ENCODE measurements at regions not wholly inside any gene's neighbourhood (a gene's known extent, or its start where the extent isn't known, plus 50 kb on each side); places are given as distances from the start of the nearest gene placed in this dataset.

- Histone ChIP-seq H3K36me3 (ENCODE audit: control insufficient read depth in 4 of 4, insufficient read depth in 3 of 4, low read depth in 1 of 4, low read length in 3 of 4) (no peaks in the 10 kb centered on the region), H3K9ac (ENCODE audit: low read depth in 1 of 2, low read length in 2 of 2) (no peak overlapping the region), H3K4me3 (ENCODE audit: low read depth in 1 of 3, low read length in 3 of 3) (no peak overlapping the region), H3K9me3 (ENCODE audit: control insufficient read depth in 4 of 4, low read length in 3 of 4) (no peaks in the 10 kb centered on the region), H3K4me1 (ENCODE audit: control insufficient read depth in 4 of 4, insufficient read depth in 4 of 4, low read length in 3 of 4) (no peaks in the 10 kb centered on the region), H3K27me3 (ENCODE audit: control insufficient read depth in 4 of 4, insufficient read depth in 4 of 4, low read length in 3 of 4) (peaks cover 0 to 3% (median 1%) of the 10 kb centered on the region in 4 donors), H3K27ac (ENCODE audit: low read depth in 1 of 2, low read length in 2 of 2) (no peak overlapping the region)
- no peak for TF ChIP-seq ZBTB33 (IDR thresholded peaks at IDR 0.05)
- DNase-seq (ENCODE audit: low spot score) = no peak
- 87% methylated on average over 2 of the region's 2 CpGs for WGBS
These were observed 160.4 kb upstream of the DCN start for GRCh38 chr12:91343010-91343409.

- Histone ChIP-seq H3K36me3 (ENCODE audit: control insufficient read depth in 4 of 4, insufficient read depth in 3 of 4, low read depth in 1 of 4, low read length in 3 of 4) (no peaks in the 10 kb centered on the region), H3K9ac (ENCODE audit: low read depth in 1 of 2, low read length in 2 of 2) (no peak overlapping the region), H3K4me3 (ENCODE audit: low read depth in 1 of 3, low read length in 3 of 3) (no peak overlapping the region), H3K4me1 (ENCODE audit: control insufficient read depth in 4 of 4, insufficient read depth in 4 of 4, low read length in 3 of 4) (no peaks in the 10 kb centered on the region), H3K27me3 (ENCODE audit: control insufficient read depth in 4 of 4, insufficient read depth in 4 of 4, low read length in 3 of 4) (peaks cover 0 to 2% (median 0%) of the 10 kb centered on the region in 4 donors), H3K9me3 (ENCODE audit: control insufficient read depth in 4 of 4, low read length in 3 of 4) (no peaks in the 10 kb centered on the region), H3K27ac (ENCODE audit: low read depth in 1 of 2, low read length in 2 of 2) (no peak overlapping the region)
- TF ChIP-seq HNF4A (conservative IDR thresholded peaks at IDR 0.05) = no peak
- no peak for TF ChIP-seq FOXA2 (IDR thresholded peaks at IDR 0.05)
- TF ChIP-seq GABPA (IDR thresholded peaks at IDR 0.05 in 1 of 2, conservative IDR thresholded peaks at IDR 0.05 in 1 of 2) = no peak
- no peak for TF ChIP-seq MAX (IDR thresholded peaks at IDR 0.05)
- no peak for TF ChIP-seq HNF4G (IDR thresholded peaks at IDR 0.05)
- no peak for TF ChIP-seq SP1 (IDR thresholded peaks at IDR 0.05)
- no peak for TF ChIP-seq YY1 (IDR thresholded peaks at IDR 0.05)
- TF ChIP-seq RAD21 (IDR thresholded peaks at IDR 0.05) = no peak
- TF ChIP-seq REST (IDR thresholded peaks at IDR 0.05) = no peak
- no peak for TF ChIP-seq RXRA (IDR thresholded peaks at IDR 0.05)
- no peak for TF ChIP-seq FOXA1 (IDR thresholded peaks at IDR 0.05)
- TF ChIP-seq EGR1 (IDR thresholded peaks at IDR 0.05; ENCODE audit: low read depth in 2 of 2) = no peak
- TF ChIP-seq ZBTB33 (IDR thresholded peaks at IDR 0.05) = no peak
- no peak for TF ChIP-seq JUND (IDR thresholded peaks at IDR 0.05)
- TF ChIP-seq TAF1 (conservative IDR thresholded peaks at IDR 0.05) = no peak
- no peak for TF ChIP-seq ATF3 (IDR thresholded peaks at IDR 0.05)
- TF ChIP-seq CTCF (IDR thresholded peaks at IDR 0.05; ENCODE audit: low read depth, low read length, missing input control) = no peak
- TF ChIP-seq NR2F2 (IDR thresholded peaks at IDR 0.05) = no peak
- WGBS = 78% methylated on average over 2 of the region's 2 CpGs
- DNase-seq (ENCODE audit: low spot score) = no peak
These were observed 156.5 kb upstream of the DCN start for GRCh38 chr12:91339106-91339505.

Data from liver (tissue), 8 donors.